Urothelium cell line (cell line): ENCODE measurements at regions not wholly inside any gene's neighbourhood (a gene's known extent, or its start where the extent isn't known, plus 50 kb on each side); places are given as distances from the start of the nearest gene placed in this dataset.
A peak's percentile ranks its signal among the peaks of the same experiment; 100 is the strongest.
"Not testable (repeated sequence)": the region's sequence is repeated elsewhere in the genome, so short reads cannot be mapped to it uniquely, and the experiment has no call there.

ENCODE experiments used
- DNase-seq: peaks from one replicate; pipeline ENCODE4 v3.0.0; 2011; ENCODE audit warnings: low spot score, mixed read lengths
- FAIRE-seq: peaks from 2 replicates; lab custom pipeline; 2011; peaks lifted over from hg19 to GRCh38; lab: Jason Lieb, UNC

DNA sequence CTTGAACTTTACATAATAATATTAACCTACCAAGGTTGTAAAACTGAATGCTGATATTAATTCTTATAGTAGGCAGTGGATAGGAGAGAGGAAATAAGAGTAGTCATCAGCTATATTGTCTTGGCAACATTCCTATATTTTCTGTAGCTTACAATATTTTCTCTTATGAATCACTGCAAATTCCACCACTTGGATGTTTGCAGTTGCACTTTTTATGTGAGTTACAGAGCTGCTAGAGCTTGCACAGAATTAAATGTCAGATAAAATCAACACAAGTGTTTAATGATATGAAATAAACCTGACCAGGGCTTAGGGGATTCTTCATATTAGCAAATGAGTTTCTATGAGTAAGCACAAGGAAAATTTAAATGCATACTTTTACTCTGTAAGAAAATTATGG lies 1710.1 kb downstream of the SI start:
- no peak for FAIRE-seq

DNA sequence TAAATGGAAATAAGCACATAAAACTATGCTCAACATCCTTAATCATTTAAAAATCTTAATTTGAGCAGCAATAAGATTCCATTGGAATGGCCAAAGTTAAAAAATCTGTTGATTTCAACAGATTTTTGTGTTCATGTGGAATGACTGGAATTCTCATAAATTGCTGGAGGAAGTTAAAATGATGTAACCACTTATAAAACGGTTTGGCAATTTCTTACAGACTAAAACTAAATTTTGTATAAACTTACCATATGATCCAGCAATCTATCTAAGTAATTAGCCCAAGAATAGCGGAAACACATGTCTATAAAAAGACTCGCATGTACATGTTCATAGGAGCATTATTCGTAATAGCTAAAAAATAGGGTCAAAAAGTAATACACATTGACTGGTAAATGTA lies 1713.6 kb downstream of the SI start:
- DNase-seq (no peak), FAIRE-seq (no peak)

More for the DNA sequence above, 1710.1 kb downstream of the SI start:
- no peak for DNase-seq

GRCh38 chr3:163362151-163362550 lies 1716.1 kb downstream of the SI start:
- no peak for FAIRE-seq
- no peak for DNase-seq

- DNase-seq, result peak; percentile 3
- not testable (repeated sequence) for FAIRE-seq
These were observed 1716.9 kb downstream of the SI start for GRCh38 chr3:163361357-163361878.

DNA sequence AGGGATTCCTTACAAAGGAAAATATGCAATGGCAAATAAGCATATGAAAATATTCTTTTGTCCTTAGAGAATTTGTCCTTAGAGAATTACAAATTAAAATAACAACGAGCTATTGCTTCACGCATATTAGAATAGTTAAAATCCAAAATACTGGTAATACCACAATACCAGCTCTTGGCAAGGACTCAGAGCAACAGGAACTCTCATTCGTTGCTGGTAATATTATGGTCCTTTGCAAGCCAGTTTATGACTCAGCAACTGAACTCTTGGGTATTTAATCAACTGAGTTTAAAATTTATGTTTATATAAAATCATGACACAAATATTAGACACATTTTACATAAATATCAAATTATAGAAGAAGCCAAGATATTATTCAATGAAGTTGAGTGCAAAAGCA lies 1730.4 kb downstream of the SI start:
- no peak for FAIRE-seq
- DNase-seq, result no peak

- DNase-seq (no peak), FAIRE-seq (no peak)
These were observed 1742.9 kb downstream of the SI start for GRCh38 chr3:163335429-163335828.

DNA sequence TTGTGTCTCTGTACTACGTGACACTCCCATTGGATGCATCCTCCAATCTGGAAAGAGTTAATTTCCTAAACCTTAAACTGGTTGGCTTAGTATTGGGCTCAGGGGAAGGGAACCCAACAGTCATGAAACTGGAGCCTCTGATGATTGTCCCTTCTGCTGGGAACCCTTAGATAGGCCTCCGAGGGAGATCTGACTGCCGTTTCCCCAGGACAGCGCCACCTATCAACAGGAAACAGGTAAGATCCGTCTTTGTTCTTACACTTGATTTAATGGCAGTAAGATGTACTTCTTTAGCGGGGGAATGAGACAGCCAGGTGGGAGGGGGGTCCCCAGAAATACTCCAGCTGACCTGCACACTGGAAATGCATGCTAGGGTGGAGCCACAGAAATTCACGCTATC lies 1749.6 kb downstream of the SI start:
- no peak for DNase-seq
- no peak for FAIRE-seq

DNA sequence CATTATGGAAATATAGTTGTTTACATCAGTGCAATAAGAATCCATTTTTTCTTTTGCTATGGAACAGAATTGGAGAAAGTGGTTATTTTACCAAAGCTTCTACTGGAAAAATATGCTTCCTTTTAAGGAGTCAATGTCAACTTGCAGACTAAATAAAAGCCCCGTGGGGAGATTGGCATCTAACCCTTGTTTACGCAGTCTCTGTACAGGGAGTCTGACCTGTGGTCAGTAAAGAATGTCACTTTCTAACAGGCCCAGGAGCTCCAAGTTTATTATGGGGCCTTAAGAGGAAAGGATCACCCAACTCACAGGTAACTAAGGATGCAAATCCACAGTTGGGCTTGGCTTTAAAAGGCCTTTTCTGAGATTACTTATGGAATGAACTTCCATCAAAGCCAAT lies 1751.2 kb downstream of the SI start:
- no peak for FAIRE-seq
- no peak for DNase-seq

GRCh38 chr3:163315786-163316185 lies 1762.5 kb downstream of the SI start:
- FAIRE-seq (no peak), DNase-seq (no peak)

- FAIRE-seq (no peak), DNase-seq (no peak)
These were observed 1771.9 kb downstream of the SI start for GRCh38 chr3:163306405-163306804.

DNA sequence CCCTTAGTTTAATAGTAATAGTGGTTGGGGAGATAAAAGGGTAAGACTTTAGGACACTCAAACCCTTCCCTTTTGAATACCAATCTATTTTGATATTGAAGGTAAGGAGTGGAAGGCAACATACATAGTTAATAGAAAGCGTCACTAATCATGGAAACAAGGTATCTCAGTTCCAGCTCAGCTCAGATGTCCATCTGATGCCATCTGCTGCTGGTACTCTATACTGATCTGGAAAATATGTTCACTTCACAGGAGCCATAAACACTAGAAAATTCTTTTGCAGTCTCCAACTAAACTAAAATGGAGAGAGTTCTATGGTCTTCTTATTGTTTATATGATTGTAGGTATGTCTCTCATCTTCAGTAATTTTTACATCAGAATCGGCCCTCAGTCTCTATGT lies 1777.1 kb downstream of the OTOL1 start:
- DNase-seq (no peak), FAIRE-seq (no peak)

DNA sequence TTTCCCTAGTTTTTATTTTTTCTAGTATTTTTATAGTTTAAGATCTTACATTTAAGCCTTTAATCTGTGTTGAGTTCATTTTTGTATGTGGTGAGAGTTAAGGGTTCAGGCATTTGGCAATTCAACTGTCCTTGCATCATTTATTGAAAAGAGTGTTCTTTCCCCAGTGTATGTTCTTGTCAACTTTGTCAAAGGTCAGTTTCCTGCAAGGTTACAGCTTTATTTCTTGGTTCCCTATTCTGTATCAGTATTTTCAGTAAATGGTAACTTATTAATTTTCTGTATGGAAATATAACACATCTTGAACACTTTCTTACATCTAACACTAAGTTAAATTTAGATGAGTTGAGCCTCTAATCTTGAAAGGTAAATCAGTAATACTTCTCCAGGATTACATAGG lies 1770.1 kb downstream of the OTOL1 start:
- no peak for FAIRE-seq

DNA sequence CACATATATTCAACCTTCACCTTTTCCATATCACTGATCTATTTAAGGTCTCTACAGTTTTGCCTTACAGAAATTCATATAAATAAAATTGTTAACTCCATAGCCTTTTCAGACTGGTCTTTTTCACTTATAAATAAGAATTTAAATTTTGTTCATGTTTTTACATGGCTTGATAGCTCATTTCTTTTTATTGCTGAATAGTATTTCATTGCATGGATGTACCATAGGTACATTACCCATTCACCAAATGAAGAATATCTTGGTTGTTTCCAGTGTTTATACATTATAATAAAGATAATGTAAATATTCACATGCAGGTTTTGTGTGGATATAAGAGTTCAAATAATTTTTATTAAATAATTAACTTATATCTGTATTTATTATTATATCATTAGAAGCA lies 1765.0 kb downstream of the OTOL1 start:
- DNase-seq (no peak), FAIRE-seq (no peak)

More for the DNA sequence above, 1770.1 kb downstream of the OTOL1 start:
- no peak for DNase-seq

DNA sequence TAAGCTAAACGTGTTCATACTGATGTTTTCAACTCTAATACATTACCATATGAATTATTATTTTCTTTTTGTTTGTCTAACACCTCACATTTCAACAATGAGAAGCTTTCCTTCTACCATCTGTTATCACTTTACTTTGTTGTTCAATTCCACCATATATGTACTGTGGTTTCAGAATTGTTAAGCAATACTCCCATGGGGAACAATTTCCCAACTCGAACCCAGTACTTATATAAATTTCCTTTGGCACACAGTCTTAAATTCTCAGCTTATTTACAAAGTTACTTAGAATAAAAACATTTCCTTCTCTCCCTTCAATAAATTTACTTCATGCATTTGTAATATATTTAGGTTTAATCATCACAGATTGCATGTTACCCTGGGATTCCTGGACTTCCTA lies 1764.4 kb downstream of the OTOL1 start:
- DNase-seq (no peak), FAIRE-seq (no peak)

- DNase-seq, result no peak
- FAIRE-seq, result no peak
These were observed 1721.7 kb downstream of the OTOL1 start for GRCh38 chr3:163218336-163218735.

- no peak for DNase-seq
- no peak for FAIRE-seq
These were observed 1717.2 kb downstream of the OTOL1 start for GRCh38 chr3:163213838-163214237.

GRCh38 chr3:163196815-163197374 lies 1700.3 kb downstream of the OTOL1 start:
- no peak for FAIRE-seq
- no peak for DNase-seq

GRCh38 chr3:163196245-163196644 lies 1699.6 kb downstream of the OTOL1 start:
- no peak for FAIRE-seq
- no peak for DNase-seq

GRCh38 chr3:163185721-163186350 lies 1689.2 kb downstream of the OTOL1 start:
- DNase-seq, result no peak
- FAIRE-seq, result no peak

- DNase-seq, result no peak
- FAIRE-seq, result no peak
These were observed 1679.4 kb downstream of the OTOL1 start for GRCh38 chr3:163175970-163176369.

DNA sequence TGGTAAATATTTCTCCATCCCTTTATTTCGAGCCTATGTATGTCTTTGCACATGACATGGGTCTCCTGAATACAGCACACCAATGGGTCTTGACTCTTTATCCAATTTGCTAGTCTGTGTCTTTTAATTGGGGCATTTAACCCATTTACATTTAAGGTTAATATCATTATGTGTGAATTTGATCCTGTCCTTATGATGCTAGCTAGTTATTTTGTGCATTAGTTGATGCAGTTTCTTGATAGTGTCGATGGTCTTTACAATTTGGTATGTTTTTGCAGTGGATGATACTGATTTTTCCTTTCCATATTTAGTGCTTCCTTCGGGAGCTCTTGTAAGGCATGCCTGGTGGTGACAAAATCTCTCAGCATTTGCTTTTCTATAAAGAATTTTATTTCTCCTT lies 1675.9 kb downstream of the OTOL1 start:
- FAIRE-seq, DNase-seq: not testable (repeated sequence)

DNA sequence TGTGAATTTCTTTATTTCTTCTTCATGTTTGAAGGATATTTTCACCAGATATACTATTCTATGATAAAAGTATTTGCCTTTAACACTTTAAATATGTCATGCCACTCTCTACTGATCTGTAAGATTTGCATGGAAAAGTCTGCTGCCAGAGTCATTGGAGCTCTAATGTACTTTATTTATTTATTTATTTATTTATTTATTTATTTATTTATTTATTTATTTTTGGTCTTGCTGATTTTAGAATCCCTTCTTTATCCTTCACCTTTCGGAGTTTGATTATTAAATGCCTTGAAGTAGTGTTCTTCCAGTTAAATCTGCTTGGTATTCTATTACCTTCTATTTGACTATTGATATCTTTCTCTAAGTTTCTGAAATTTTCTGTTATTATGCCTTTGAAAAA lies 1669.6 kb downstream of the OTOL1 start:
- no peak for FAIRE-seq
- no peak for DNase-seq

DNA sequence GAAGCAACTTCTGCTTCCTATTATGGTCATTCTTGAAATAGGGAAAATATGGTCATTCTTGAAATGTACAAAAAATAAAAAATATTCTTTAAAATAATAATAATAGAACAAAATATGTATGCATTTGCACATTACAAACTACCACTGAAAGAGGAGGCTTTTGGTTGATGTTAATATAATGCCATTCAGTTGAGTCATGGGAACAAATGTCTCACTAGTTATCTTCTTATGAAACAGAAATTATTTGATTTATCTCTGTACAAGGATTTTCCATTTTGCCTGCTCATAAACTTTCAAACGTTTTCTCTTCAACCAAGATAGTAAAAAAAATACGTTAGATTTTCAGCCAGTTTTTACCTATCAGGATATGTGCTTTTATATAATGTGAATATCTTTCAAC lies 1662.7 kb downstream of the OTOL1 start:
- no peak for DNase-seq
- no peak for FAIRE-seq
